Ovary (tissue), 7 donors: ENCODE measurements at regions not wholly inside any gene's neighbourhood (a gene's known extent, or its start where the extent isn't known, plus 50 kb on each side); places are given as distances from the start of the nearest gene placed in this dataset.

Experiments
- DNase-seq, 5 donors: peaks; one replicate each; pipeline ENCODE4 v3.0.0-alpha.2; 2019 to 2020
- H3K27ac ChIP-seq, 2 donors: fragments of 200-600 bp; one replicate each; pipeline versions ENCODE4 v1.5.1 to v1.8.0; 2019 to 2022
- H3K27me3 ChIP-seq: fragments of 200-600 bp; one replicate; pipeline ENCODE4 v1.8.0; 2022
- H3K36me3 ChIP-seq: fragments of 200-600 bp; sonication (generic); one replicate; pipeline ENCODE4 v1.5.1; 2019
- H3K4me1 ChIP-seq: one replicate; pipeline ENCODE4 v1.8.1; 2013; ENCODE audit warnings: mild to moderate bottlenecking, moderate library complexity; ENCODE audit not compliant: insufficient read depth
- H3K4me3 ChIP-seq: fragments of 200-600 bp; sonication (generic); one replicate; pipeline ENCODE4 v1.5.1; 2017
- H3K9me3 ChIP-seq, 2 donors: fragments of 200-600 bp in 1 of 2; sonication (generic) in 1 of 2; one replicate each; pipeline versions ENCODE4 v1.5.1 to v1.8.1; 2013 to 2019; ENCODE audit warnings: mild to moderate bottlenecking in 1 of 2, moderate library complexity in 1 of 2
- EP300 ChIP-seq: sonication (generic); formaldehyde crosslinking; IDR thresholded peaks from one replicate; pipeline ENCODE4 v1.6.1; 2017; ENCODE audit warnings: antibody characterized with exemption
- POLR2A ChIP-seq: fragments of 450-650 bp; IDR thresholded peaks from one replicate; pipeline ENCODE4 v1.6.1; 2017; ENCODE audit warnings: antibody characterized with exemption, mild to moderate bottlenecking, moderate library complexity
- WGBS, 3 donors: extraction: QIAGEN DNeasy Blood & Tissue Kit in 1 of 3; methylation state at CpG; one replicate each; pipeline versions ENCODE4 v1.1.5 to v1.1.7; 2013 to 2017; 5-methylcytosine and 5-hydroxymethylcytosine counted together
- intact Hi-C, 4 donors: fragments of 100-400 bp; cut with DNase I; formaldehyde crosslinking; loops; one replicate each; pipeline versions ENCODE4 v1.11.0 to v1.15.1; 2022 to 2023
- TF ChIP-seq, protein P1 (sequence below), 3 donors: fragments of 450-650 bp in 2 of 3; fragments of 200-600 bp in 1 of 3; IDR thresholded peaks; one replicate each; pipeline versions ENCODE4 v1.5.1 to v1.8.0; 2016 to 2022; ENCODE audit warnings: antibody characterized with exemption in 3 of 3, mild to moderate bottlenecking in 1 of 3
- donor health status: DM: no; HTN: no; CAD: no; lungs with moderate emphysema.
- donor health status: DM: no; HTN: no; CAD: no.
- donor health status: Bipolar disorder and iron deficiency.
- donor health status: DM: no; HTN: no; CAD: no.
- donor health status: DM: yes; HTN: yes; CAD: no.

GRCh38 chr7:118846977-118847376 lies 622.5 kb downstream of the ANKRD7 start:
- Histone ChIP-seq H3K27ac (no peak overlapping the region), H3K4me3 (no peak overlapping the region)
- no peak for TF ChIP-seq POLR2A
- TF ChIP-seq, protein P1, sequence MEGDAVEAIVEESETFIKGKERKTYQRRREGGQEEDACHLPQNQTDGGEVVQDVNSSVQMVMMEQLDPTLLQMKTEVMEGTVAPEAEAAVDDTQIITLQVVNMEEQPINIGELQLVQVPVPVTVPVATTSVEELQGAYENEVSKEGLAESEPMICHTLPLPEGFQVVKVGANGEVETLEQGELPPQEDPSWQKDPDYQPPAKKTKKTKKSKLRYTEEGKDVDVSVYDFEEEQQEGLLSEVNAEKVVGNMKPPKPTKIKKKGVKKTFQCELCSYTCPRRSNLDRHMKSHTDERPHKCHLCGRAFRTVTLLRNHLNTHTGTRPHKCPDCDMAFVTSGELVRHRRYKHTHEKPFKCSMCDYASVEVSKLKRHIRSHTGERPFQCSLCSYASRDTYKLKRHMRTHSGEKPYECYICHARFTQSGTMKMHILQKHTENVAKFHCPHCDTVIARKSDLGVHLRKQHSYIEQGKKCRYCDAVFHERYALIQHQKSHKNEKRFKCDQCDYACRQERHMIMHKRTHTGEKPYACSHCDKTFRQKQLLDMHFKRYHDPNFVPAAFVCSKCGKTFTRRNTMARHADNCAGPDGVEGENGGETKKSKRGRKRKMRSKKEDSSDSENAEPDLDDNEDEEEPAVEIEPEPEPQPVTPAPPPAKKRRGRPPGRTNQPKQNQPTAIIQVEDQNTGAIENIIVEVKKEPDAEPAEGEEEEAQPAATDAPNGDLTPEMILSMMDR (IDR thresholded peaks at IDR 0.05), result no peak

GRCh38 chr7:118855290-118855689 lies 630.8 kb downstream of the ANKRD7 start:
- WGBS, 3 donors, result 41 to 52% (median 46%) methylated on average over 3 of the region's 3 CpGs

More at GRCh38 chr7:118846977-118847376, 622.5 kb downstream of the ANKRD7 start:
- no peaks in the 10 kb centered on the region for H3K4me1 ChIP-seq
- intact Hi-C loops, result no loop called here
- no peak for DNase-seq
- no peaks in the 10 kb centered on the region for H3K36me3 ChIP-seq
- no peaks in the 10 kb centered on the region for H3K9me3 ChIP-seq
- no peaks in the 10 kb centered on the region for H3K27me3 ChIP-seq

DNA sequence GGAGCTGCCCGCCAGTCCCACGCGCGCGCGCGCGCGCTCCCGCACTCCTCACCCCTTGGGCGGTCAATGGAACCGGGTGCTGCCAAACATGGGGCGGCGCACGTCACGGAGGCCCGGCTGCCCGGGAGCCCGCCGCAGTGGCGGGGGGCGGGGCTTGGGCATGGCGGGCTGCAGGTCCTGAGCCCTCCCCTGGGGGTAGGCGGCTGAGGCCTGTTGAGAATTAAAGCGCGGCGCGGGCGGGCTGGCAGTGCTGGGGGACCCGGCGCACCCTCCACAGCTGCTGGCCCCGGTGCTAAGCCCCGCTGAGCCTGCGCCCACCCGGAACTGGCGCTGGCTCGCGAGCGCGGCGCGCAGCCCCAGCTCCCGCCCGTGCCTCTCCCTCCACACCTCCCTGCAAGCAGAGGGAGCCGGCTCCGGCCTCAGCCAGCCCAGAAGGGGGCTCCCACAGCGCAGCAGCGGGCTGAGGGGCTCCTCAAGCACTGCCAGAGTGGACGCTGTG lies 634.2 kb downstream of the ANKRD7 start:
- no peaks in the 10 kb centered on the region for H3K36me3 ChIP-seq
- no peak overlapping the region for H3K4me3 ChIP-seq
- no peak for DNase-seq
- H3K4me1 ChIP-seq, result no peaks in the 10 kb centered on the region
- intact Hi-C loops, result no loop called here
- H3K9me3 ChIP-seq, result no peaks in the 10 kb centered on the region
- TF ChIP-seq, protein P1 (IDR thresholded peaks at IDR 0.05), result no peak
- no peak for TF ChIP-seq EP300
- no peak for TF ChIP-seq POLR2A
- no peak overlapping the region for H3K27ac ChIP-seq
- H3K27me3 ChIP-seq, result no peaks in the 10 kb centered on the region
- 88 to 96% (median 93%) methylated on average over 49 of the region's 49 CpGs for WGBS, 3 donors

More at GRCh38 chr7:118855290-118855689, 630.8 kb downstream of the ANKRD7 start:
- intact Hi-C loops, result no loop called here
- Histone ChIP-seq H3K4me3 (no peak overlapping the region), H3K4me1 (no peaks in the 10 kb centered on the region), H3K27me3 (no peaks in the 10 kb centered on the region), H3K36me3 (no peaks in the 10 kb centered on the region), H3K9me3 (no peaks in the 10 kb centered on the region), H3K27ac (no peak overlapping the region)
- TF ChIP-seq POLR2A (no peak), EP300 (no peak)
- TF ChIP-seq, protein P1 (IDR thresholded peaks at IDR 0.05), result no peak
- no peak for DNase-seq

- no peak for DNase-seq
- TF ChIP-seq POLR2A (no peak), EP300 (no peak)
- TF ChIP-seq, protein P1 (IDR thresholded peaks at IDR 0.05), result no peak
- Histone ChIP-seq H3K9me3 (no peaks in the 10 kb centered on the region), H3K4me3 (no peak overlapping the region), H3K36me3 (no peaks in the 10 kb centered on the region), H3K27me3 (no peaks in the 10 kb centered on the region), H3K4me1 (no peaks in the 10 kb centered on the region), H3K27ac (no peak overlapping the region)
- intact Hi-C loops, result no loop called here
- 52 to 54% (median 52%) methylated on average over 2 of the region's 2 CpGs for WGBS, 3 donors
Measured at GRCh38 chr7:118861581-118861980, 637.1 kb downstream of the ANKRD7 start.
